KMS-11 (cell line): ENCODE measurements at regions not wholly inside any gene's neighbourhood (a gene's known extent, or its start where the extent isn't known, plus 50 kb on each side); places are given as distances from the start of the nearest gene placed in this dataset.

Experiments used
- H2AFZ ChIP-seq: fragments of 200-600 bp; sonication (generic); 2 replicates; pipeline ENCODE4 v1.6.1; 2016; ENCODE audit warnings: antibody characterized with exemption, mixed run types, low read depth
- H3K27ac ChIP-seq: fragments of 200-600 bp; sonication (generic); 2 replicates; pipeline ENCODE4 v1.6.1; 2016; ENCODE audit warnings: mild to moderate bottlenecking, mixed run types
- H3K27me3 ChIP-seq: fragments of 200-600 bp; sonication (generic); 2 replicates; pipeline ENCODE4 v1.6.1; 2017; ENCODE audit warnings: mild to moderate bottlenecking, low read depth, mixed run types, moderate library complexity; ENCODE audit not compliant: insufficient read depth
- H3K36me3 ChIP-seq: fragments of 200-600 bp; sonication (generic); 2 replicates; pipeline ENCODE4 v1.6.1; 2017; ENCODE audit warnings: mild to moderate bottlenecking, mixed run types; ENCODE audit not compliant: insufficient read depth
- H3K4me1 ChIP-seq: fragments of 200-600 bp; sonication (generic); 2 replicates; pipeline ENCODE4 v1.6.1; 2016; ENCODE audit warnings: mild to moderate bottlenecking, low read depth, mixed run types; ENCODE audit not compliant: poor library complexity, severe bottlenecking
- H3K4me2 ChIP-seq: fragments of 200-600 bp; sonication (generic); 2 replicates; pipeline ENCODE4 v1.7.0; 2016; ENCODE audit warnings: mild to moderate bottlenecking, mixed run types
- H3K4me3 ChIP-seq: fragments of 200-600 bp; sonication (generic); IDR thresholded peaks from 2 replicates; pipeline ENCODE4 v1.6.1; 2017; ENCODE audit warnings: low read depth, low read length, mixed read lengths; ENCODE audit not compliant: insufficient read depth
- H3K79me2 ChIP-seq: fragments of 200-600 bp; sonication (generic); 2 replicates; pipeline ENCODE4 v1.6.1; 2016; ENCODE audit warnings: low read depth, mixed run types; ENCODE audit not compliant: insufficient read depth
- H3K9ac ChIP-seq: fragments of 200-600 bp; sonication (generic); 2 replicates; pipeline ENCODE4 v1.6.1; 2016; ENCODE audit warnings: mild to moderate bottlenecking, mixed run types
- H4K20me1 ChIP-seq: fragments of 200-600 bp; sonication (generic); 2 replicates; pipeline ENCODE4 v1.6.1; 2016; ENCODE audit warnings: mild to moderate bottlenecking, mixed run types; ENCODE audit not compliant: insufficient read depth
- CTCF ChIP-seq: fragments of 200-600 bp; sonication (generic); conservative IDR thresholded peaks from 2 replicates; pipeline ENCODE4 v1.6.1; 2017; ENCODE audit warnings: low read depth, mild to moderate bottlenecking, antibody characterized with exemption, low read length, moderate library complexity, mixed read lengths

GRCh38 chr10:65847436-65848230 is 1078.2 kb upstream of the LRRTM3 start:
- H3K27ac ChIP-seq, result no peak overlapping the region
- no peak for TF ChIP-seq CTCF

DNA sequence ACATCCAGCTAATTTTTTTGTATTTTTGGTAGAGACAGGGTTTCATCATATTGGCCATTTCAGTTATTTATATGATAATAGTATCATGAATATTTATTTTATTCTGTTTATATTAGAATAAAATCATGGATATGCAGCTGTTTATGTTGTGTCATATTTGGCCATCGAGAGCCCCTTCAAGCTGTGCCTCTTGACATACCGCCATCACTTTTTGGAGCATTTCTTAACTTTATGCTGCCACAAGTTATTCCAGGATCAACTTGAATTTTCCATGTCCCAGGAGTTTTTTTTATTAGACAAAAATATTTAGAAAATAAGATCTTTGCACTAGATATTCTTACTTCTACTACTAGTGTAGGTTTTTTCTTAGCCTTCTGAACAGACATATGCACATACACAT is 1067.0 kb upstream of the LRRTM3 start:
- TF ChIP-seq CTCF, result no peak
- Histone ChIP-seq H3K36me3 (no peaks in the 10 kb centered on the region), H3K27ac (no peak overlapping the region), H3K79me2 (no peaks in the 10 kb centered on the region), H3K27me3 (no peaks in the 10 kb centered on the region), H3K4me1 (no peaks in the 10 kb centered on the region), H4K20me1 (no peaks in the 10 kb centered on the region), H2AFZ (no peak overlapping the region), H3K4me2 (no peak overlapping the region), H3K9ac (no peak overlapping the region), H3K4me3 (no peak overlapping the region)

More at GRCh38 chr10:65847436-65848230, 1078.2 kb upstream of the LRRTM3 start:
- H4K20me1 ChIP-seq, result no peaks in the 10 kb centered on the region
- no peaks in the 10 kb centered on the region for H3K4me1 ChIP-seq
- H3K4me2 ChIP-seq, result no peak overlapping the region
- no peaks in the 10 kb centered on the region for H3K79me2 ChIP-seq
- no peak overlapping the region for H3K4me3 ChIP-seq
- H3K9ac ChIP-seq, result no peak overlapping the region
- no peaks in the 10 kb centered on the region for H3K27me3 ChIP-seq
- no peaks in the 10 kb centered on the region for H3K36me3 ChIP-seq
- H2AFZ ChIP-seq, result no peak overlapping the region

GRCh38 chr10:65861249-65861648 is 1064.6 kb upstream of the LRRTM3 start:
- no peaks in the 10 kb centered on the region for H3K4me1 ChIP-seq
- H4K20me1 ChIP-seq, result no peaks in the 10 kb centered on the region
- no peak overlapping the region for H2AFZ ChIP-seq
- H3K36me3 ChIP-seq, result no peaks in the 10 kb centered on the region
- H3K27ac ChIP-seq, result no peak overlapping the region
- H3K79me2 ChIP-seq, result no peaks in the 10 kb centered on the region
- no peak overlapping the region for H3K9ac ChIP-seq
- H3K4me2 ChIP-seq, result no peak overlapping the region
- no peaks in the 10 kb centered on the region for H3K27me3 ChIP-seq
- TF ChIP-seq CTCF, result no peak
- H3K4me3 ChIP-seq, result no peak overlapping the region
